Colonic mucosa (tissue), 4 donors: ENCODE measurements at regions not wholly inside any gene's neighbourhood (a gene's known extent, or its start where the extent isn't known, plus 50 kb on each side); places are given as distances from the start of the nearest gene placed in this dataset.

Source experiments
- DNase-seq: peaks from one replicate; pipeline ENCODE4 v3.0.0-alpha.2; 2020
- H3K27ac ChIP-seq: fragments of 200-600 bp; one replicate; pipeline ENCODE4 v1.8.0; 2021
- H3K27me3 ChIP-seq: fragments of 200-600 bp; one replicate; pipeline ENCODE4 v1.8.0; 2021
- H3K36me3 ChIP-seq: fragments of 200-600 bp; one replicate; pipeline ENCODE4 v1.8.0; 2021
- H3K4me1 ChIP-seq: fragments of 200-600 bp; one replicate; pipeline ENCODE4 v1.8.0; 2021; ENCODE audit warnings: mild to moderate bottlenecking
- H3K4me3 ChIP-seq: fragments of 200-600 bp; one replicate; pipeline ENCODE4 v1.8.0; 2021
- H3K9ac ChIP-seq, 2 donors: one replicate each; pipeline ENCODE4 v1.7.0; 2013; ENCODE audit warnings: control low read depth in 2 of 2, low read depth in 2 of 2, low read length in 2 of 2
- H3K9me3 ChIP-seq: fragments of 200-600 bp; one replicate; pipeline ENCODE4 v1.8.0; 2021
- CTCF ChIP-seq: fragments of 200-600 bp; IDR thresholded peaks from one replicate; pipeline ENCODE4 v1.8.0; 2022; ENCODE audit warnings: antibody characterized with exemption, mild to moderate bottlenecking
- intact Hi-C: fragments of 100-400 bp; cut with DNase I; formaldehyde crosslinking; loops from one replicate; pipeline ENCODE4 v1.14.1; 2022
- donor health status: healthy.
- donor health status: DM: no; HTN: no; CAD: no.
- donor health status: DM: no; HTN: no; CAD: no.

- H3K9me3 ChIP-seq: no peaks in the 10 kb centered on the region
- no peaks in the 10 kb centered on the region for H3K36me3 ChIP-seq
- intact Hi-C loops: no loop called here
- no peak overlapping the region for H3K9ac ChIP-seq
- H3K4me3 ChIP-seq: no peak overlapping the region
- H3K27me3 ChIP-seq: no peaks in the 10 kb centered on the region
- no peak overlapping the region for H3K27ac ChIP-seq
- no peaks in the 10 kb centered on the region for H3K4me1 ChIP-seq
- TF ChIP-seq CTCF: no peak
- no peak for DNase-seq
These were observed 448.0 kb upstream of the SALL3 start for GRCh38 chr18:78531637-78532036.

- intact Hi-C loops: no loop called here
- Histone ChIP-seq H3K4me1 (no peaks in the 10 kb centered on the region), H3K27me3 (no peaks in the 10 kb centered on the region), H3K9ac (no peak overlapping the region), H3K9me3 (no peaks in the 10 kb centered on the region), H3K4me3 (no peak overlapping the region), H3K27ac (no peak overlapping the region), H3K36me3 (no peaks in the 10 kb centered on the region)
- no peak for DNase-seq
- no peak for TF ChIP-seq CTCF
These were observed 440.8 kb upstream of the SALL3 start for GRCh38 chr18:78538669-78539440.

GRCh38 chr18:78540636-78541529 is 438.7 kb upstream of the SALL3 start:
- no peak for DNase-seq
- no peak for TF ChIP-seq CTCF
- intact Hi-C loops: no loop called here

GRCh38 chr18:78542204-78542603 is 437.4 kb upstream of the SALL3 start:
- intact Hi-C loops: no loop called here
- Histone ChIP-seq H3K9ac (no peak overlapping the region), H3K9me3 (no peaks in the 10 kb centered on the region), H3K4me1 (no peaks in the 10 kb centered on the region), H3K4me3 (no peak overlapping the region), H3K27me3 (no peaks in the 10 kb centered on the region), H3K27ac (no peak overlapping the region), H3K36me3 (no peaks in the 10 kb centered on the region)
- DNase-seq: no peak
- no peak for TF ChIP-seq CTCF

More at GRCh38 chr18:78540636-78541529, 438.7 kb upstream of the SALL3 start:
- Histone ChIP-seq H3K9me3 (no peaks in the 10 kb centered on the region), H3K27me3 (no peaks in the 10 kb centered on the region), H3K9ac (no peak overlapping the region), H3K4me1 (no peaks in the 10 kb centered on the region), H3K4me3 (no peak overlapping the region), H3K27ac (no peak overlapping the region), H3K36me3 (no peaks in the 10 kb centered on the region)

- TF ChIP-seq CTCF: no peak
- Histone ChIP-seq H3K4me3 (no peak overlapping the region), H3K36me3 (no peaks in the 10 kb centered on the region), H3K27me3 (no peaks in the 10 kb centered on the region), H3K4me1 (no peaks in the 10 kb centered on the region), H3K9ac (no peak overlapping the region), H3K9me3 (no peaks in the 10 kb centered on the region), H3K27ac (no peak overlapping the region)
- intact Hi-C loops: no loop called here
- no peak for DNase-seq
These were observed 436.4 kb upstream of the SALL3 start for GRCh38 chr18:78543201-78543725.
